GM12873 (cell line): ENCODE measurements at regions not wholly inside any gene's neighbourhood (a gene's known extent, or its start where the extent isn't known, plus 50 kb on each side); places are given as distances from the start of the nearest gene placed in this dataset.

Experiments
- CTCF ChIP-seq: IDR thresholded peaks from 2 replicates; pipeline ENCODE4 v1.5.1; 2012; ENCODE audit warnings: low read depth, mild to moderate bottlenecking, moderate library complexity, low read length, control low read depth; ENCODE audit not compliant: insufficient read depth; ENCODE audit errors: missing control alignments

DNA sequence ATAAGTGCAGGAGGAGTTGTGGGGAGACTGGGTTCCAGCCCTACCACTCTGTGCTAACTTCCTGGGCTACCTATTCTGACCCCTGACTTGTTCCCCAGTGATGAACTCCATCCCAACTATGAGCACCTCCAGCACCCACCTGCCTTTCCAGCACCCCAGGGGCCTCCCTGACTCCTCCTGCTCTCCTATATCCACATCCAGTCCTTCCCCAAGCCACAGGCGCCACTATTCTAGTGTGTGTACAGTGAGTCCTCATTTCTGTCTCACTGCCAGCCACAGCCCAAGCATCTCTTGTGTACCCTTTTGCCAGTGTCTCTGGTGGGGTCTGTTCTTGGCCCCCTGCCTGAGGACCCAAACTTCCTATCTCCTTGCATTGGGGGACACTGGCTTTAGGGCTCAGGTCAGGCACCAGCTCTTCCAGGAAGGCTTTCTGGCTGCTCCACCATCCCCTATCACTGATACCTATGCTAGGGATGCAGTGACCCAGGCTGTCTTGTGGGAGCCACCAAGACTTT lies 145.2 kb downstream of the INHBB start:
- TF ChIP-seq CTCF, result no peak

- TF ChIP-seq CTCF, result no peak
Measured at GRCh38 chr2:120493231-120493630, 147.3 kb downstream of the INHBB start.

DNA sequence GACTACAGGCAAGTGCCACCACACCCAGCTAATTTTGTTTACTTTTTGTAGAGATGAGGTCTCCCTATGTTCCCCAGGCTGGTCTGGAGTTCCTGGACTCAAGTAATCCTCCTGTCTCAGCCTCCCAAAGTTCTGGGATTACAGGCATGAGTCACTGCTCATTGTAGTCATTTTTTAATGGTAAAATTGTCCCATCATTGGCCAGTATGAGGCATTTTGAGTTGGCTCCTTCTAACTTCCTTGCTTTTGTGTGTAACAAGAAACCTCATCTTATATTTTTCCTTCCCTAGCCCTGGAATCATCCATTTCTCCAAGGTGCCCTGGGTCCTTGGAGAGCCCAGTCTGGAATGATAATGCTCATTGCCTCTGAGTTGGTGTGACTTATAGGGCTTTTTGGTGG lies 148.5 kb downstream of the INHBB start:
- no peak for TF ChIP-seq CTCF

DNA sequence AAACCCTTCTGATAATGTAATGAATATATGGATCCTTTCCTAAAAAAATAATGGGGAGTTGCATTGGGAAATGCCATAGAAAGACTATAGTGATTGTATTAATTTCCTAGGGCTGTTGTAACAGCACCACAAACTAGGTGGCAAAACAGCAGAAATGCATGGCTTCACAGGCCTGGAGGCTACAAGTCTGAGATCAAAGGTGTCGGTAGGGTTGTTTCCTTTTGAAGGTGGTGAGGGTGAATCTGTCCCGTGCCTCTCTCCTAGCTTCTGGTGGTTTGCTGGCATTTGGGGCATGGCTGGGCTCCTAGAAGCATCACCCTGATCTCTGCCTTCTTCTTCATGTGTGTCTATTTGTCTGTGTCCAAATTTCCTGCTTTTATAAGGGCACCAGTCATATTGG lies 149.7 kb downstream of the INHBB start:
- no peak for TF ChIP-seq CTCF

DNA sequence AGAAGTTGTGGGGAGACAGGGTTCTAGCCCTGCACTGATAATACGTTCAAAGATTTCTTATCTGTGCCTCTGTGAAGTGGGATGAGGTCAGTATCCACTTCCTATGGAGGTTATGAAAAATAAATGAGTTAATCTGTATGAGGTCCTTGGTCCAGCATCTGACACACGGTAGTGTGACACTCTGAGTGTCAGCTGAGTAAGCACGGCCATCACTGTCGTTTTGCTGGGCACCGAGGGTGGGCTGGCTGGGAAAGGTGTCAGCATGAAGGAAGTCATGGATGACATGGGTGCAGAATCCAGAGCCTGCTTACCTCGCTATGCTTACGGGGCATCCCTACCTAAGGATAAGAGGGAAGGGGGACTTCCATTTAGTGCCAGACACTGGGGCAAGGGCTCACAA lies 150.3 kb downstream of the INHBB start:
- TF ChIP-seq CTCF, result no peak

DNA sequence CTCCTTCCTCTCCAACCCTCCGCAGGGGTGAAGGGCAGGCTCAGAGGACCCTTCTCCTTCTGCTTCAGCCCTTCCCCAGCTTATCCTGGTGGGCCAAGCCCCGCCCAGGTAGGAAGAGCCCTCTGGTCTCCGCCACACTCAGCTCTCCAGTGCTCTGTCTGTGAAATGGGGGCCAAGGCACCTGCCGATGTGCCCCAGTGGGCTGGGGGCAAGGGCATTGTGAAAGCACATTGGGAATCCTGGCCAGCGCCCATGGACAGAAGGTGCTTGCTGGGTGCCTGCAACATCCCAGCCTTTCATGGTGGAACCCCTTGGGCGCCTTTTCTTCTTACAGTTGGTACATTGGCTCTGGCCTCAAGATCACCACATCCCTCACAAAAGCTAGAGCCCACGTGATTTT lies 150.8 kb downstream of the INHBB start:
- TF ChIP-seq CTCF, result no peak

- TF ChIP-seq CTCF, result no peak
Measured at GRCh38 chr2:120497261-120497977, 151.5 kb downstream of the INHBB start.
